Activated gamma-delta T cell treated with Interleukin-2 at 50 U/mL for 16 hours (primary cell): ENCODE measurements at regions not wholly inside any gene's neighbourhood (a gene's known extent, or its start where the extent isn't known, plus 50 kb on each side); places are given as distances from the start of the nearest gene placed in this dataset.
A peak's percentile ranks its signal among the peaks of the same experiment; 100 is the strongest.
"Not testable (repeated sequence)": the region's sequence is repeated elsewhere in the genome, so short reads cannot be mapped to it uniquely, and the experiment has no call there.

ENCODE experiments used
- DNase-seq: peaks from one replicate; pipeline ENCODE4 v3.0.0-alpha.2; 2020

GRCh38 chr7:112930787-112931186 is 140.6 kb upstream of the TMEM168 start:
- no peak for DNase-seq

- DNase-seq: no peak
Measured at GRCh38 chr7:112929421-112929820, 139.2 kb upstream of the TMEM168 start.

DNA sequence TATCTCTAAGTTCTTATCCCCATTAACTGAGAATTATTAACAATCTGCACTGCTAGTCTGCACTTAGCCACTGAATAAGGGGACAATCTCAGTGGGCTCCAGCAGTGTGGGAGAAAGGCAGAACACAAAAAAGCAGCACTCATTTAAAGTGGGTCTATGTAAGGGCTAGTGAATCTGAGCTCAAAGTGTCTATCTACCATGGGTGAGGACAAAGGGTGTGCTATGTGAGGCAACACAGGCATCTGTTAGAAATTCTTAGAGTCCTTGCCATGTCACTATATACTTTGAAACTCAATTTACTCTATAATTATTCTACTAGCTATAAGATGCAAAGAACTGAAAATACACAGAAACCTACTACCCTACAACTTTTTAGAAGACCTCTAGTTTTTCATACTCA is 135.8 kb upstream of the TMEM168 start:
- DNase-seq: no peak

DNA sequence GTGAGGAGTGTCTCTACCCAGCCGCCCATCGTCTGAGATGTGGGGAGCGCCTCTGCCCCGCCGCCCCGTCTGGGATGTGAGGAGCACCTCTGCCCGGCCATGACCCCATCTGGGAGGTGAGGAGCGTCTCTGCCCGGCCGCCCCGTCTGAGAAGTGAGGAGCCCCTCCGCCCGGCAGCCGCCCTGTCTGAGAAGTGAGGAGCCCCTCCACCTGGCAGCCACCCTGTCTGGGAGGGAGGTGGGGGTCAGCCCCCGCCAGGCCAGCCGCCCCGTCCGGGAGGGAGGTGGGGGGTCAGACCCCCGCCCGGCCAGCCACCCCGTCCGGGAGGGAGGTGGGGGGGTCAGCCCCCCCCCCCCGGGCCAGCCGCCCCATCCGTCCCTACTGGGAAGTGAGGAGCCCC is 132.4 kb upstream of the TMEM168 start:
- not testable (repeated sequence) for DNase-seq

DNA sequence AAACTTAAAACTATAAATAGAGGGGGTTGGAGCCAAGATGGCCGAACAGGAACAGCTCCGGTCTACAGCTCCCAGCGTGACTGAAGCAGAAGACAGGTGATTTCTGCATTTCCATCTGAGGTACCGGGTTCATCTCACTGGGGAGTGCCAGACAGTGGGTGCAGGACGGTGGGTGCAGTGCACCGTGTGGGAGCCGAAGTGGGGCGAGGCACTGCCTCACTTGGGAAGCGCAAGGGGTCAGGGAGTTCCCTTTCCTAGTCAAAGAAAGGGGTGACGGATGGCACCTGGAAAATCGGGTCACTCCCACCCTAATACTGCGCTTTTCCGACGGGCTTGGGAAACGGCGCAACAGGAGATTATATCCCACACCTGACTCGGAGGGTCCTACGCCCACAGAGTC is 126.2 kb upstream of the TMEM168 start:
- not testable (repeated sequence) for DNase-seq

GRCh38 chr7:112908086-112908485 is 117.9 kb upstream of the TMEM168 start:
- DNase-seq: no peak

- DNase-seq: no peak
Measured at GRCh38 chr7:112907658-112908057, 117.5 kb upstream of the TMEM168 start.

DNA sequence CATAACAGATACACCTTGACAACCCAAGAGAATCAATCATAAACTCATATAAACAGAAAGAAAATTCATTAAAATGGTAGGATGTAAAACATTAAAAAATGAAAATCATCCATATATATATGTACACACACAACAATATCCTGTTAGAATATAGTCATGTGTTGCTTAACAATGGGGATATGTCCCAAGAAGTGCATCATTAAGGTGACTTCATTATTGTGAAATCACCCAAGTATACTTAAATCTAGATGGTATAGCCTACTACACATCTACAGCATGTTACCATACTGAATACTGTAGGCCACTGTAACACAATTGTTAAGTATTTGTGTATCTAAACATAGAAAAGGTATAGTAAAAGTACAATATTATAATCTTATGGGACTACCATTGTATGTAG is 115.8 kb upstream of the TMEM168 start:
- no peak for DNase-seq

DNA sequence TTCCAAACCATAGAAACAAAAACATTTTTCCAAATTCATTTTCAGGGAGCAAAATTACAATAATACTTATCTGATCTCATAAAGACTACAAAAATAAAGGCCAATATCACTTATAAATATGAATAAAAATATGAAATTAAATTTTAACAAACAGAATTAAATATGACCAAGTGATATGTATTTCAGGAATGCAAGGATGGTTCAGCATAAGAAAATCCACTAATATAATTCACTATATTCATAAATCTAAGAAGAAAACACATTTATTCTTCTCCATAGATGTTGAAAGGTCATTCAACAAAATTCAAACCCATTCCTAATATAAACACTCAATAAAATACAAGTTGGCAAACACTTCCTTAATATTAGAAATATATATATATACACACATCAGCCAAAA is 115.2 kb upstream of the TMEM168 start:
- DNase-seq: no peak

DNA sequence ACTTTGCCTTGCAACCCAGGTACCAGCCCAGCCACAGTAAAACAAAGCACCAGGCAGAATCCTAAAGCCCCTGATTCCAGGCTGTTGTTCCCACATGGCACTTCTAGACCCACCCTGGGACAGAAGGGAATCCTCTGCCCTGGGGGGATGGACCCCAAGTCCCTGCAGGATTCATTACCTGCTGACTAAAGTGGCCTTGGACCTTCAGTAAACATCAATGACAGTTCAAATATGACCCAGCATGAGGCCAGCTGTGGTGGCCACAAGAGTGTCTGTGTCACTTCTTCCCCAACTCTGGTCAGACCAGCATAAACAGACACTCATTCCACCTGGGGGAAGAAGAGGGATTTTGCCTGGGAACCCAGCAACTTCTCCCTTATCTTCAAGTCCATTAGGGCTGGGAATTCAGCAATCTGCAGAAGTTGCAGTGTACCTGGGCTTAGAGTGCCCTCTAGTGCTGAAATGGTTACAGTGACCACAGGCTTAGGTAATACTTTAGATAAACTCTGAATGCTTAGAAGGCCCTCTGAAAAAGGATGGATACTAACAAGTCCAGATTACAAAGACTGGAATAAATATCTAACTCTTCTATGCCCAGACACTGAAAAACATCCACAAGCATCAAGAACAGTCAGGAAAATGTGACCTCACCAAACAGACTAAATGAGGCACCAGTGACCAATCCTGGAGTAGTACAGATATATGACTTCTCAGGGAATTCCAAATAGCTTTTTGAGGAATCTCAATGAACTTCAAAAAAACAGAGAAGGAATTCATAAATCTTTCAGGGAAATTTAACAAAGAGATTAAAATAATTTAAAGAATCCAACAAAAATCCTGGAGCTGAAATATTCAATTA is 108.5 kb upstream of the TMEM168 start:
- DNase-seq: peak; percentile 27

- no peak for DNase-seq
Measured at GRCh38 chr7:112897839-112898431, 107.7 kb upstream of the TMEM168 start.

DNA sequence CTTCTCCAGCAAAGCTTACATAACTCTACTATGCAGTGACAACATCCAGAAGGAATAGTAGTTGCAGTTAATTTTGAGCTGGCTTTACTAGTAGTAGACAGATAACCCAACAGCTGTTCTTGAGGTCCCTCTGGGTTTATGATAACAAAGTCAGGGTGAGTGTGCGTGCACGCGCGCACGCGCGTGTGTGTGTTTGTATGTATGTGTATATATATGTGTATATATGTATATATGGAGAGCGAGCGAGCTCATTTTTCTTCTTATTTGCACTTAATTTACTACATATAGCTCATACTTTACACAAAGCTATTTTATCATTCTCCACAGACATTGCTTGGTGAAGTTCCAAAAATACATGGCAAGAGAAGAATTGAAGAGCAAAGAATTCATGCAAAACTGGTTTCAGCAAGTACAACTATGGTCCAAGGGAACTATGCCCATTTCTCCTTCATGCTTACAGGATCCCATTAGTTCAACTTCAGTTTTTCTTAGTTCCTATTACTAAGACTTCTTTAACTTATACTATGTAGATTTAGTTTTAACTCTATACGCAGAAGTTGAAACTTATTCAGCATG is 105.9 kb upstream of the TMEM168 start:
- DNase-seq: no peak

GRCh38 chr7:112892263-112892662 is 102.1 kb upstream of the TMEM168 start:
- no peak for DNase-seq

GRCh38 chr7:112891698-112892097 is 101.5 kb upstream of the TMEM168 start:
- DNase-seq: no peak

DNA sequence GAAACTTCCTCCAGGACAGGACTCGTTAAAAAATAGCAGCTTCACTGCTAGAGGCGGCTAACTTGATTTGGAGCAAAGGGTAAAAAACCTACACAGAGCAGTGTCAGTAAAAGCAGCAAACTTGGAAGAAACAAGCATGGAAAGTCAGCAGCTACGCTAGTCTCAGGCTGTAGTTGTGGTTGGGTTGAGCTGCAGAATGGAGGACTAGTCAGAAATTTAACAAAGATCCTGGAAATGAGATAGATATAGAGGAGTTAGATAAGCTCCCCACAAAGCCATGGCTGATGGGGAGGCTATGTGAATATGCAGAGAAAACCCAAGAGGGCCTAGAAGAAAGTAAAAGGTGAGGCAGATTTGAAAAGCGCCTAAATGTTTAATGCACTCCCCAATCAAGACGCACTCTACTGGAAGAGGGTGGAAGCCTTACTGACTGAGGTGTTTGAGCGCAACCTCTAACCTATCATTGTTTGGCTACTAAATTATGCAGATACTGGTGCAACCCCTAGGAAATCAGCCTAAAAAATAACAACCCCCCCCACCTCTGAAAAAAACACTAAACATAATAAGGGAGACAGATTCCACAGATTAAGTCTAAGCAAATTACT is 99.7 kb upstream of the TMEM168 start:
- DNase-seq: no peak

DNA sequence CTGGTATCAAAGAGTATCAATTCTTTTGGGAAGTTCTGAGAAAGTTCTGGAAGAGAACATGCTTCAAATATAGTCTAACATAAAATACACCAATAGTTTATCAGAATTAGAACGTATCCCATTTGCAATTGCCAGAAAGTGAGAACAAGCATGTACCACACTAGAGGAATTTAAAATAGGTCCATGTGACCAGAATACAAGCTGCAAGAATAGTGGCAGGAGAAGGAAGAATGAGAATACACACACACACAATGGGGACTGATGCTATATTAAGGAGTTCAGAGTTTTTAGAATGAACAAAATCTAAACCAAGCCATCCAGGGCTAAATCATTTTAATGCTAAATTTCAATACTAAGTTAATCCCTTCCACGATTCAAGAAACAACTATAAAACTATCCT is 99.1 kb upstream of the TMEM168 start:
- DNase-seq: no peak

GRCh38 chr7:112888781-112889180 is 98.6 kb upstream of the TMEM168 start:
- DNase-seq: no peak

DNA sequence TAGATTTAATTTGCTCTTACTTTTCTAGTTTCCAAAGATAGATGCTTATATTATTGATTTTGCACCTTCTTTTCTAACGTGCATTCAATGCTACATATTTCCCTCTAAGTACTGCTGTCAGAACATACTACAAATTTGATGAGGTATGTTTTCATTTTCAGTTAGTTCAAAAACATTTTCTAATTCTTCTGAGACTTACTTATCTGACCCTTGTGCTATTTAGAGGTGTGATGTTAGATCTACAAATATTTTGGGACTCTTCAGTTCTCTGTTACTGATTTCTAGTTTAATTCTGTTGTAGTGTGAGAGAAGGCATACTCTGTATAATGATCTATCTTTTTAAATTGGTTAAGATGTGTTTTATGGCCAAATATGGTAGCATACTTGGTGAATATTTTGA is 97.8 kb upstream of the TMEM168 start:
- DNase-seq: no peak

DNA sequence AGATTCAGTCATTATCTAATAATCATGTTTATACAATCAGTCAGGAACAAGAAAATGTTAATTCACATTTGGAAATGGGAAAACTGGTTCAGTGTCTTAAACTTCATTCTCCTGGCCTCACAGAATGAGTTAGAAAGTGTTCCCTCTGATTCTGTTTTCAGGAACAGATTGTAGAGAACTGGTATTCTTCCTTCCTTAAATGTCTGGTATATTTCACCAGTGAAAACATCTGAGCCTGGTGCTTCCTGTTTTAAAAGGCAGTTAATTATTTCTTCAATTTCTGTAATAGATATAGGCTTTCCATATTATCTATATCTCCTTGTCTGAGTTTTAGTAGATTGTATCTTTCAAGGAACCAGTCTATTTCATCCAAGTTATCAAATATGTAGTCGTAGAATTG is 97.1 kb upstream of the TMEM168 start:
- DNase-seq: no peak

GRCh38 chr7:112886208-112886607 is 96.0 kb upstream of the TMEM168 start:
- no peak for DNase-seq

DNA sequence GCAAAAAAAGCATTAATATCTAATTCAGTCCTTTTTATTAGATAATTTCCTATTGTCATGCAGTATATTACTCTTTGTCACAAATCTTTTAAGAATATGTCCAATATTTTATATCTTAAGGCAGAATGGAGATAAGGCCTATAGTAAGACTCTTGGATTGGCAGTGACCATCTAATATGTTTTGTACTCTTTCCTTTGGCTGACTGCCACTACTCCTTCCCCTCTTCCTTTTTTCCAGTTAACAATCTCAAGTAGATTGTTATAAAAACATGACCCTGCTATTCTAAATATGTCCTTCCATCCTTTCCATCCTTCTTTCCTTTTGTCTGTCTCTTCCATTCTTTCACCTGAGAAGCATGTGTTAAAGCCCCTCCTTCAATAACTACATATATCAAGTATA is 92.8 kb upstream of the TMEM168 start:
- DNase-seq: no peak

DNA sequence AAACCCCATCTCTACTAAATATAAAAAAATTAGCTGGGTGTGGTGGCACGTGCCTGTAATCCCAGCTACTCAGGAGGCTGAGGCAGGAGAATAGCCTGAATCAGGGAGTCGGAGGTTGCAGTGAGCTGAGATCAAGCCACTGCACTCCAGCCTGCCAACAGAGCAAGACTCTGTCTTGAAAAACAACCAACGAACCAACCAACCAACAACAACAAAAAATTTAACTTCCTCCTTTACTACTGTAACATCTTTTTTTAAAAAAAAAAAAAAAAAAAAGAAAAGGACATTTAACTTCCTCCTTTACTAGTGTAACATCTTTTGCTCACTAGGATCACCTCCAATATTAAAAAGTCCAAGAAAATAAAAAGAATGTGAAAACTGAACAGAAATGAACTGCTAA is 92.3 kb upstream of the TMEM168 start:
- DNase-seq: no peak

DNA sequence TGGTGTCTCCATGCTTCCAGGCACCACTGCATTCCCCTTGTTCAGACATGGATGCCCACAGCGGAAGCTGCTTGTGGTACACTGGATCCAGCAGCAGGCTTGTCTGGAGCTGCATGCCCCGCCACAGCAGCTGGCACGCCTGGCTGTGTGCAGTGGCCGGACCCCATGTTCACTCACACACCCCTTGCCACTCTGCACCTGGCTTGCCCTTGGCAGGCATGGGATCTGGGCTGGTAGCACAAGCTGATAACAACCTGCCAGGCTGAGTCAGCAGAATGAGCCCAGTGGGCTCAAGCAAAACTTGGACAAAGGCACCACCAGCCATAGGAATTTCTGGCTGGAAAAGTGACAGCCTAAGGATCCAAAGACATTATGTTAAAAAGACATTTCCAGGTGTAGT is 91.8 kb upstream of the TMEM168 start:
- DNase-seq: no peak

DNA sequence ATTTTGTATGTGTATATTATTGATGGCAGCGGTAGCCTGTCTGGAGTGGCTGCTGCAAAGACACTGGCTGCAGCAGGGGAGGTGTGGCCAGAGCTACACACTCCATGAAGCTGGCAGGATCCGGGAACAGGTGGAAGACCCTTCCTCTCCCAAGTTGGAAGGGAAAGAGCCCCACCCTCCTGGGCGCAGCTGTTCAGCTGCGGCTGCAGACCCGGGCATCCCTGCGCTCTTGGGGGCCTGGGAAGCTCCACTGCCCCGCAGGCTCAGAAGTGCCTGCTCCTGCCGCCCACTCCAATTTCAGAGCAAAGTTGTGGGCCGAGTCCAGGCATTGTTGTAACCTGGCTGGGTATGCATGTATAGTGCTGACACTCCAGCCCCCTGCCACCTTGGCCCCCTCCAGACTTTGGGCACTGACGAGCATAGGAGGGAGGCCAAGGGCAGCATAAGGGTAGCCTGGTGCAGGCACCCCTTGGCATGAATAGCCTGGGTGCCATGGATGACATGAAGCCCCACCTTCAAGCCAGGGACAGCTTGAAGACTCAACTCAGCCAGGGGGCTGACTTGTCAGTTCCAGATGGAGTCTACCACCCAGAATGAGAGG is 90.7 kb upstream of the TMEM168 start:
- DNase-seq: no peak
